Colonic mucosa (tissue), 4 donors: ENCODE measurements at regions not wholly inside any gene's neighbourhood (a gene's known extent, or its start where the extent isn't known, plus 50 kb on each side); places are given as distances from the start of the nearest gene placed in this dataset.

Experiments
- DNase-seq: peaks from one replicate; pipeline ENCODE4 v3.0.0-alpha.2; 2020
- H3K27ac ChIP-seq: fragments of 200-600 bp; one replicate; pipeline ENCODE4 v1.8.0; 2021
- H3K27me3 ChIP-seq: fragments of 200-600 bp; one replicate; pipeline ENCODE4 v1.8.0; 2021
- H3K36me3 ChIP-seq: fragments of 200-600 bp; one replicate; pipeline ENCODE4 v1.8.0; 2021
- H3K4me1 ChIP-seq: fragments of 200-600 bp; one replicate; pipeline ENCODE4 v1.8.0; 2021; ENCODE audit warnings: mild to moderate bottlenecking
- H3K4me3 ChIP-seq: fragments of 200-600 bp; one replicate; pipeline ENCODE4 v1.8.0; 2021
- H3K9ac ChIP-seq, 2 donors: one replicate each; pipeline ENCODE4 v1.7.0; 2013; ENCODE audit warnings: control low read depth in 2 of 2, low read depth in 2 of 2, low read length in 2 of 2
- H3K9me3 ChIP-seq: fragments of 200-600 bp; one replicate; pipeline ENCODE4 v1.8.0; 2021
- intact Hi-C: fragments of 100-400 bp; cut with DNase I; formaldehyde crosslinking; loops from one replicate; pipeline ENCODE4 v1.14.1; 2022
- TF ChIP-seq, protein P1 (sequence below): fragments of 200-600 bp; IDR thresholded peaks from one replicate; pipeline ENCODE4 v1.8.0; 2022; ENCODE audit warnings: antibody characterized with exemption, mild to moderate bottlenecking
- donor health status: healthy.
- donor health status: DM: no; HTN: no; CAD: no.
- donor health status: DM: no; HTN: no; CAD: no.

GRCh38 chr21:20730441-20730840, 267.8 kb upstream of the NCAM2 start:
- Histone ChIP-seq H3K9ac (no peak overlapping the region), H3K4me1 (no peaks in the 10 kb centered on the region), H3K9me3 (no peaks in the 10 kb centered on the region), H3K27ac (no peak overlapping the region), H3K4me3 (no peak overlapping the region), H3K36me3 (no peaks in the 10 kb centered on the region), H3K27me3 (no peaks in the 10 kb centered on the region)
- DNase-seq, result no peak
- TF ChIP-seq, protein P1, sequence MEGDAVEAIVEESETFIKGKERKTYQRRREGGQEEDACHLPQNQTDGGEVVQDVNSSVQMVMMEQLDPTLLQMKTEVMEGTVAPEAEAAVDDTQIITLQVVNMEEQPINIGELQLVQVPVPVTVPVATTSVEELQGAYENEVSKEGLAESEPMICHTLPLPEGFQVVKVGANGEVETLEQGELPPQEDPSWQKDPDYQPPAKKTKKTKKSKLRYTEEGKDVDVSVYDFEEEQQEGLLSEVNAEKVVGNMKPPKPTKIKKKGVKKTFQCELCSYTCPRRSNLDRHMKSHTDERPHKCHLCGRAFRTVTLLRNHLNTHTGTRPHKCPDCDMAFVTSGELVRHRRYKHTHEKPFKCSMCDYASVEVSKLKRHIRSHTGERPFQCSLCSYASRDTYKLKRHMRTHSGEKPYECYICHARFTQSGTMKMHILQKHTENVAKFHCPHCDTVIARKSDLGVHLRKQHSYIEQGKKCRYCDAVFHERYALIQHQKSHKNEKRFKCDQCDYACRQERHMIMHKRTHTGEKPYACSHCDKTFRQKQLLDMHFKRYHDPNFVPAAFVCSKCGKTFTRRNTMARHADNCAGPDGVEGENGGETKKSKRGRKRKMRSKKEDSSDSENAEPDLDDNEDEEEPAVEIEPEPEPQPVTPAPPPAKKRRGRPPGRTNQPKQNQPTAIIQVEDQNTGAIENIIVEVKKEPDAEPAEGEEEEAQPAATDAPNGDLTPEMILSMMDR, result no peak
- intact Hi-C loops, result no loop called here

GRCh38 chr21:20735257-20735656, 263.0 kb upstream of the NCAM2 start:
- DNase-seq, result no peak
- Histone ChIP-seq H3K27ac (no peak overlapping the region), H3K36me3 (no peaks in the 10 kb centered on the region), H3K9ac (no peak overlapping the region), H3K4me1 (no peaks in the 10 kb centered on the region), H3K9me3 (no peaks in the 10 kb centered on the region), H3K27me3 (no peaks in the 10 kb centered on the region), H3K4me3 (no peak overlapping the region)
- TF ChIP-seq, protein P1, result no peak
- intact Hi-C loops, result no loop called here

DNA sequence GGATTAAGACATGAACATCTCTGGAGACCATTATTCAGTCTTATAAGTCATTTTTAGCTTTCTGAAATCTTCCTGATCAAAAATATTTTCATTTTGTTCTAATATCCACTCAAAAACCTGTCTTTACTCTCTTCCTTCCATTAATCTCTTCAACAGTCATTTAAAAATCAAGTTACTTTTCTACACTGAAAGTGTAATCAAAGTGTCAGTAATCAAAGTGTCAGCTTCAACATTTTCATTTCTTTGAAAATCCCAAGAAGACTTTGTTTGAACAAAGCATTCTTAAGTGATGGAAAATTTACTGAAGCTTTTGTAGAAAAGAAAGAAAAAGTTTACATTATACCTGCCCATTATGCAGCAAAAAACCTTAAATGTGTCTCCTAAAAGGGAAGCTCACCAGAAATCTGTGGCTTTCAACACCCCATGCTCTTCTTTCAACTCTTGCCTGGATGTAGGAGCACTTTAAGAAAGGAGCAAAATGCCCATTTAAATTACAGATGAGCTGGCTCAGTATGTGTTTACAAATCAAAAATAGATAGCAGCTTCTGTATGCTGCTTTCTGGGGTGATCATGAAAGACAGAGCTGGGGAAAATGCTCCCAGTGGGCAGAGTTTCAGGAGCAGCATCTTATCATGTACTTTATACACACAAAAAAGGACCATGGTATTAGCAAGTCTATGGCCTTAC, 260.8 kb upstream of the NCAM2 start:
- no peak for DNase-seq
- Histone ChIP-seq H3K27ac (no peak overlapping the region), H3K4me1 (no peaks in the 10 kb centered on the region), H3K27me3 (no peaks in the 10 kb centered on the region), H3K9me3 (no peaks in the 10 kb centered on the region), H3K4me3 (no peak overlapping the region), H3K36me3 (no peaks in the 10 kb centered on the region), H3K9ac (no peak overlapping the region)
- TF ChIP-seq, protein P1, result no peak
- intact Hi-C loops, result no loop called here

DNA sequence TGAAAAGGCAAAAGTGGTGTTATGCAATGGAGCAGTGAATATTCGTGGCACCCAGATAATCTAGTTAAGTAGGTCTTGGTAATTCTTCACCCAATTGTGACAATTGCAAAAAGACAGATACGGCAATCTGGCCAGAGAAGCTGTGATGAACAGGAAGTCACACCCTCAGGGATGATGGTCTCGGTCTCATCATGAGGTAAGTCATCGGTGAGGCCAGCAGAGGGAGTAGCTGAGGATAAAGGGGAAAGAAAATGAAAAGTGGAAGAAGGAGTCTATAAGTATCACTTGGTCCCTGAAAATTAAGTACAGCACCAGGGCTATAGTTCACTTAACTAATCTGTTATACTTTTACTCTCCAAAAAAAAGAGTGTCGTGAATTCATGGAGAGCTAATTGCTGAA, 258.8 kb upstream of the NCAM2 start:
- TF ChIP-seq, protein P1, result no peak
- Histone ChIP-seq H3K9me3 (no peaks in the 10 kb centered on the region), H3K27ac (no peak overlapping the region), H3K4me1 (no peaks in the 10 kb centered on the region), H3K36me3 (no peaks in the 10 kb centered on the region), H3K27me3 (no peaks in the 10 kb centered on the region), H3K9ac (no peak overlapping the region), H3K4me3 (no peak overlapping the region)
- no peak for DNase-seq
- intact Hi-C loops, result no loop called here

DNA sequence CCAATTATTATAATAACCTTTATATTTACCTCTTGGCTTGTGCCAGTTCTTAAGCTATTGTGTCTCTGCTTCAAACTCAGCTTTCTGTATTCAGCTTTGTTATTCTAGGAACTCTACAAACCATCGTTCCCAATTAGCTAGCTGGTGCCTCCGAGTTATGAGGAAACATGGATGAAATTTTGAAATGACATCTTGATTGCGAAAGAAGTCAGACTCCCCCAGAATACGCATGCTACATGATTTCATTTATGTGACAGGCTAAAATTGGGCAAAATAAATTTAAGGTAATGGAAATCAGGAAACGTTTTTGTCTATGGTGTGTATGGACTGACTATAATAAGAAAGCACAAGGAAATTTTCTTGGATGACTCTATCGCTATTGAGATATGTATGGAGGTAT, 256.8 kb upstream of the NCAM2 start:
- TF ChIP-seq, protein P1, result no peak
- no peak for DNase-seq
- Histone ChIP-seq H3K27me3 (no peaks in the 10 kb centered on the region), H3K9me3 (no peaks in the 10 kb centered on the region), H3K27ac (no peak overlapping the region), H3K36me3 (no peaks in the 10 kb centered on the region), H3K9ac (no peak overlapping the region), H3K4me1 (no peaks in the 10 kb centered on the region), H3K4me3 (no peak overlapping the region)
- intact Hi-C loops, result no loop called here
